Hippocampal formation (tissue), 2 donors: ENCODE measurements at regions not wholly inside any gene's neighbourhood (a gene's known extent, or its start where the extent isn't known, plus 50 kb on each side); places are given as distances from the start of the nearest gene placed in this dataset.
"Not testable (repeated sequence)": the region's sequence is repeated elsewhere in the genome, so short reads cannot be mapped to it uniquely, and the experiment has no call there.

ENCODE experiments used
- DNase-seq, 2 donors: peaks; one replicate each; lab custom pipeline; 2025; lab: John Stamatoyannopoulos, UW

DNA sequence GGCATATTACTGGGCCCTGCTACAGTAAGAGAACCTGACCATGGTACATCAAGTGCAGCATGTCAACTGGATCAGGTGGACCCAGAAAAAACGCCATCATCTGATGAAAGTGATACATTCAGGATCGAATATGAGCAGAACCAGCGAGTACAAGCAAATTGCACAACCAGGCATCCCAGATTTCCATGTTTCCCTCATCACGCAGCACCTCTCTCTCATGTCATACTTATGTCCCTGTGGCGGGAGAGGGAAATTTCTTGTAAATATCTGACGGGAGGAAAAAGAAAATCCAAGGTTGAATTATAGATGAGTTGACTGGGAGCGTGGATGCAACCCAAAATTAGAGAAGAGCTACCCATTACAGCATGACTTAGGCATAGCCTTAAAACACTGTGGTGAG lies 608.5 kb upstream of the FAT1 start:
- DNase-seq = no peak

DNA sequence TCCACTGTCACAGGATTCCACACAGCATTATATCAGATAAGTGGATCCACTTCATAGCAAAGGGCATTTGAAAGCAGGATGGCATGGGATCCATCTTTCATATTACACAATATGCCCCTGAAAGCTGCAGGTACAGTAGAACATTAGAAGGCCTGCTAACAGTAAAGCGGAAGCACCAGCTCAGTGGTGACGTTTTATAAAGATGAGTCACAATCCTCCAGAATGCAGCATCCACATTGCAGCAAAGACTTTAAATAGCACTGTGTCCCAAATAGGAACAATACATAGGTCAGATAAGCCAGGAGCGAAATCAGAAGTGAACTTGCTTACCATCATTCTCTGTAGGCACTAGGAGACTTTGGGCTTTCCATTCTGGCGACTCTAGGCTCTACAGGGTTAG lies 609.5 kb upstream of the FAT1 start:
- DNase-seq = no peak

DNA sequence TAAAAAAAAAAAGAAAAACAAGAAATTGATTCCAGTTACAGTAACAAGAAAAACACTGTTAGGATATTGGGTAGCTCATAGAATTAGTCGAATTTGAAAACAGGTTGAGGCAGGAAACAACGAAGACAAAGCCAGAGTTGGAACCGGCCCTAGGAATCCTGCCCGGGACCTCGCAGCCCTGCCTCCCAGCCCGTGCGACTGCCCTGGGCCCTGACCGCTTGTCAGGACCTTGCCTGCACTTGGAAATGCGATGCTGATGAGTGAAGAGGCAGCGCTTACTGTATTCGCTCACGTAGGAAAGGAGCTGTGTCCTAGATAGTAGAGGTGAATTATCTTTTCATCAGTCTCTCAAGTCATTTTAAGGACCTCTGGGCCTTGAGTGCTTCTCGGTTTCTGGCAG lies 611.7 kb upstream of the FAT1 start:
- DNase-seq = no peak

DNA sequence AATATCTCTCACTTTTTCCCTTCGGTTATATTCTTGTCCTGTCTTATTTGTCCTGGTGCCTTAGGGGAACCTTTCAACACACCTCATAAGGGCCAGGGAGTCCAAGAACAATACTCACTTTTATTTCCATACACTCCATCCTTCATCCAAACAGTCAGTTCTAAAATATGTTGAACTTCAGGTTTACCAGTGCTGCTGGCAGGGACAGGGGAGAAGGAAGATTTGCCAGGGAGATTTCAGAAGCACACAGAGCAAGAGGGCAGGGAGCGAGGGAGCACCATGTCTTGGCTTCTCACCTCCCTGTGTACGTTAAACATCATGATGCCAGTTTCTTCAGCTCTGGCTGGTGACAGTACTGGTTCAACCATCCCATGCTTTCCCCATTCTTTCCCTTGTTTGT lies 631.1 kb upstream of the FAT1 start:
- DNase-seq = no peak

DNA sequence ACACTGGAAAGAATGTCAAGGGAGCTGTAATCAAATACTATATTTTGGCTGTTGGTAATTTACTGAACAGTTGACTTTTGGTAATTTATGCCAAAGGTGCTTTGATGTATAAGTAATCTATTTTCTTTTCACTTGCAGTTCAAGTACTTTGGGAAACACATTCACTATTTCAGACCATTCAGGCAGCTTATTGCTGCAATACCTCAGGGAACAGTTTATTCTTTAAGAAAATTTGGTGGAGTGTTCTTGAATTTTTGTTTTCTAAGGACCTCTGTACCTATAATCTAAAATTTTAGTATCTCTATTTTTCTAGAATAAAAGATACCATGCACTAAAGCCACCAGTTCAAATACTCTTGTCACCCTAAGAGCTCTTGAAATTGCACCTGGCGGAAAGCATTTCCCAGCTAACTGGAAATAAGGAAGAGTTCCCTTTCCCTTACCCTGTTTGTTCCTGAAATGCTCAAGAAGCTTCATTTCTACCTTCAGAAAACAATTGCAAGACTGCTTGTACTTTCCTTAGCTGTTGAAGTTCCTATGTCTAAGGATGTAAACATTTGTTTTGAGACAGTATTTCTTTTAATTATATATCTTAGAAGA lies 633.5 kb upstream of the FAT1 start:
- DNase-seq = no peak

DNA sequence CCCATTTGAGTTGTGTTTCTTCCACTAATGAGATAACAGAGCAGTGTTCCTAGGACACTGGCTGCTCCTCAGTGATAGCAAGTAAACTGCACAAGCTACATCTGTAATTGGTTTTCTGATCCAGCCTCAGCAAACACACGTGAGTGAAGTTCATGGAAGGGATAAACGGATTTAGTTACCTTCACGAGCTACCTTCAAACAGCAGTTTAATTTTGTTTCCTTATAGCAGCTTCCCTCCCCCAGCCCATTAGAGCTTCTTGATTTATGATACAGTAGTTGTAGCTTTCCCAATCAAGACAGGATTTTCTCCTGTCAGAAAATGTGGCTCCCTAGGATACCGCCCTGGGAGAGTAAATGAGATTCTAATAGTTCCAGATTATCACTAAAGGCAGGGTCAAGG lies 634.2 kb upstream of the FAT1 start:
- DNase-seq = no peak

DNA sequence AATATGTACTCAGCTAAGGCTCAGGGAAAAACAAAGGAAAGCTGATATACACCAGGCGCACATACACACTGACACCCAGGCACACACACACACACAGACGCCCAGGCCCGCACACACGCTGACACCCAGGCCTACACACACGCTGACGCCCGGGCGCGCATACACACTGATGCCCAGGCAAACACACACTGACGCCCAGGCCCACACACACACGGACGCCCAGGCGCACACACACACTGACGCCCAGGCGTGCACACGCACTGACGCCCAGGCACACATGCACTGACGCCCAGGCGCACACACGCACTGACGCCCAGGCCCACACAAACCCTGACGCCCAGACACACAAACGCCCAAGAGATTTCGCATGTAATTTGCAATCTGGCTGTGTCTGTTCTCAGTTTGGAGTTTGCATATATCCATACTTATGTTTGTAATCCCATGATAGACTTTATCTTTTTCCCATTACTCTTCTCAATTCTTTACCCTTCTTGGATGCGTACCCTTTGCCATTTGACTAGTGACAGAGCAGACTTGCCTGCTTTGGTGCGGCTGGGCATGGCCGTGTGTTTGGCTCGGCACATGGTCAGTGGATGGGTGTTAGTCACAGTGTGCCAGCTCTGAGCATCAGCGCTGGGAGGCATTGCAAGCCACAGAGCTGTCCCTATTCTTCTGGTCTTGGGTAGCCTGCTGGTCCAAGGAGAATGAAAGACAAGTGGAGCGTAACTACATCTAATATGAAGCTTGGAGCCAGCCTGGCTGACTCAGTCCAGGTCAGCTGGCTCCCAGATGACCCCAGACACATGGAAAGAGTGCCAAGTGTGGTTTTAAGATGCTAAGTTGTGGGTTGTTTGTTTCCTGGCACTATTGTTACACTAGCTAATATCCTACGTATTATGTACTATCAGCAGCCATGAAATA lies 632.4 kb upstream of the ZFP42 start:
- no peak for DNase-seq

DNA sequence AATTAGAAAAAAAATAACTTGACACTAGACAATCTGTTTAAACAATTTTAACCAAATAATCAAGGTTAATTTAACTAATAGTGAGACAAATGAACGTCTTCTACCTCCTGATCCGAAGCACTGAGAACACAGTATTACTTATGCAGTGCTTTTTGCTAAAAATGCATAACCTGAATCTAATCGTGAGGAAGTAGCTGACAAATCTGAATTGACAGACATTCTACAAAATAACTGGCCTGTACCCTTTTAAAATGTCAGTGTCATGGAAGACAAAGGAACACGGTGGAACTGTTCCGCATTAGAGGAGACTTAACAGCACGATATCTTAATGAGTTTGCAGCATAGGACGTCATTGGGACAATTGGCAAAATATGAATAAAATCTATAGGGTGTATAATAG lies 631.2 kb upstream of the ZFP42 start:
- no peak for DNase-seq

DNA sequence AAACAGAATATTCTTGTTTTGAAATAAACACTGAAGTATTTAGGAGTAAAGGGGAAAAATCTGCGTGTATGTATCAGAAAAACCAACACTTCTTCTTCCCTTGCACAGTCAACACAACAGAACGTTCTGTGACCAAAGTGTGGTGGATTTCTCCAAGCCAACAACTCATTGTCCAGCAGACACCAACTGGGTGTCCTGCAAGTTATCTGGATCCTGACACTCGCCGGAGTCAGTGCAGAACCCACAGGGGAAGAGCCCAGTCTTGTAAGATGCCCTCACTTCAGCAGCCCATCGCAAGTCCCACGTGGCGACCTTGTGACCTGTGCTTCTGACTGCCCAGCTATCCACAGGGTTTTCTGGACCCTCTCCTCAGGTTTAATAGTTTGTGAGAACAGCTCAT lies 630.7 kb upstream of the ZFP42 start:
- no peak for DNase-seq

DNA sequence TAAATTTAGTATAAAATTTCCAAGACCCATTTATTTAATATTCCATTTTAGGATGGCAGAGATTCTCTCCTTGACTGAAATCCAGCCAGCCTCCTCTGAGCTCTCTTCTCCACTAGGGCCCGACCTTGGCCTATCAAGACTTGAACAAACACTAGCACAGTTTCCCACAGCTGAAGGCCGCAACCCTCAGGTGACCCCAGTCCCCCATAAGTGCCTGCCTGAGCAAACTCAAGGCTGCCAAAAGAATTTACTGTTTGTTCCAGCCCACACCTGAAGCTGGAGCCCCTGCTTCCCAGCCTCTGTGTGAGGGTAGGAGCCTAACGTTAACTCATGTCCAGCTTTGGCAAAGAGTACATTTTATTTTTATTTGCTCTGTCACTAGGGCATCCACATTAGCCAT lies 629.0 kb upstream of the ZFP42 start:
- no peak for DNase-seq

DNA sequence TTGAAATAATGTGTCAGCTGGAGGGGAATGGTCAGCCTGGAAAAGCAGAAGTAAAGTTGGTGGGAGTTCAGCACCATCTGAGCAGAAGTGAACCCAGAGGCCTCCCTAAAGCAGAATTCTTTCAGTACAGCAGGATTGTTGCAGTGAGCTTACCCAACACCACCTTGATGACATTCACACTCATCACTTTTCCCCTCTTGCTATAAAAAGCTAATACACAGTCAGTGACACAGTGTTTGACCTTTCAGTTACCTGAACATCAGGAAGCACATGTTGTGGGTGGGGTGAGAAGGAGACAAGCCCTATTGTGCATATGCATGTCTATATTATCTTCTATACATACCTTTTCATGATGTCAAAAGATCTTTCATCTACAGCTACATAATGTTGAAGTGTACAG lies 624.7 kb upstream of the ZFP42 start:
- DNase-seq = no peak

DNA sequence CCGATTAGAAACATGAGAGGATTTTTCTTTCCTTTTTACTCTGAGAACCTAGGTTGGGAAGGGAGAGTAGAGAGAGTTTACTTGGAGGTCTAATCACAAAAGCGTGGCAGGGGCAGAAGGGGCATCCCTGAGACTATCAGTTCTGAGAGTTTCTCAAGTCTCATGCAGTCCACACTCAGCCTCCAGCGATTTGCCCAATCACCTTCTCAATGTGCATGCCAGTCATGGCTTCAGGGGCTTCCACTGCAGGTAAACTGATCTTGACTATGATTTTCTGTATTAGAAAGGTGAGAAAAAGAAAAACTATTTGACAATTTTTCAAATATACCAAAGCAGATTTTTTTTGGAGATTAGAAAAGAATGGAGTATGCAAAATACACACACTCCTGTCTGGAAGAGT lies 617.1 kb upstream of the ZFP42 start:
- DNase-seq = no peak

DNA sequence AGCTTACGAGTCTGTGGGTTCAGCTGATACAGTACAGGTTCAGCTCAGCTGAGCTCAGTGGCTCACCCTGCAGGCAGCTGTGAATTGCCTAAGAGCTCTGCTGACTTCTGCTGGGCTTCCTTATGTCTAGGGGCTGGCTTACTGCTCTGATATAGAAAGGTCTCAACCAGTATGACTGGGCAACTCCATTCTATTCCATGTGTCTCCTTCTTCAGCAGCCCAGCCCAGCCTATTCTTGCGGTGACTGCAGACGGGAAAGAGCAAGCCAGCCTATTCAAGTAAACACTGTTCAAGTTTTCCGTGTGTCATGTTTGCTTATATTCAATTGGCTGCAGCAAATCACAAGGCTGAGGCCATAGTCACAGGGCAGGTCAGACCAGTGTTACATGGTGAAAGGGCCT lies 615.4 kb upstream of the ZFP42 start:
- DNase-seq = no peak

DNA sequence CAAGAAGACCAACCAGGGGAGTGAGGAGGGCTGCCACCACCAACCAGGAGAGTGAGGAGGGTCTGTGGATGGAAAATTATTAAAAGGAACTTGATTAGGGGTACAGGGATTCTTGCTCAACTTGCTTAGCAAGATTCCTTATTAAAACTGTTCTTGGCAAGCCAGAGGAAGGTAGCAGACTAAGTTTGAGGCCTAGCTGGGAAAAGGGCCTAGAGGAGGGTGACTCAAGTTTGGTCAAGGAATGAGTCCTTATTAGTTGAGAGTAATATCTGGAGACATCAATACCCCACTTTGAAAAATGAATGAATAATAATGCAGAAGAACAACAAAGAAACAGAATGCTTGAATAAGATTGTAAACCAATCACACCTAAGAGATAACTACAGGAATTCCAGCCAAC lies 612.4 kb upstream of the ZFP42 start:
- DNase-seq = no peak

DNA sequence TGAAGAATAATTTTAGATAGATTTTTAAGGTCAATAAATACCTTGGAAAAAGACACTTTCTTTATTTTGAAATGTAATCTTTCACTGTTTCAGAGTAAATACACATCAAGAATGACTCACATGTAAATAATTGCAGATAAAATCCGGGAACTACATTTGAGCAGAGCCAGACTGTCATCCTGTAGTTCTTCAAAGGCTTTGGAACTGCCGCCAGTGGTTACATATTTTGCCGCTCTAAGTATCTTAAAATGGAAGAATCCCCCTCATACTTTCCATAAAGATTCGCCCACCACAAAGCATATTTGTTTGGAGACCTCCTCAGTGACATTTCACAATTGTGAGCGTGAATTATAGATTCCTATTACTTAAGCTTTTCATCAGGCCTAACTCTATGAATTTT lies 607.8 kb upstream of the ZFP42 start:
- DNase-seq = no peak

DNA sequence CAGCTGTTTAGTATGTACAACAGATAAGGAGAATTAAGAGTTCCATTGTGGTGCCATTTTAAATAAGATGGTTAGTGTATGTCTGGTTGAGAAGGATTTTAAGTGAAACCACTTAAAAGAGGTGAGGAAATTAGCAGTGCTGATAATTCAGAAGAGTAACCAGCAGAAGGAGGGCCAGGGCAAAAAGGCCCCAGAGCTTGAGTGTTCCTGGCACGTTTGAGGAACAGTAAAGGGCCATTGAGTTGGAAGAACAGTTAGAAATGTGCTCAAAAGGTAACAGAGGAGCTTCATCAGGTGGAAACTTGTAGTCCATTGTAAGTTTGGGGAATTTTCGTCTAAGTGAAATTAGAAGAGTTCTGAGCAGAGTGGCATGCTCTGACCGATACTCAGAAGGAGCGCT lies 606.2 kb upstream of the ZFP42 start:
- no peak for DNase-seq

DNA sequence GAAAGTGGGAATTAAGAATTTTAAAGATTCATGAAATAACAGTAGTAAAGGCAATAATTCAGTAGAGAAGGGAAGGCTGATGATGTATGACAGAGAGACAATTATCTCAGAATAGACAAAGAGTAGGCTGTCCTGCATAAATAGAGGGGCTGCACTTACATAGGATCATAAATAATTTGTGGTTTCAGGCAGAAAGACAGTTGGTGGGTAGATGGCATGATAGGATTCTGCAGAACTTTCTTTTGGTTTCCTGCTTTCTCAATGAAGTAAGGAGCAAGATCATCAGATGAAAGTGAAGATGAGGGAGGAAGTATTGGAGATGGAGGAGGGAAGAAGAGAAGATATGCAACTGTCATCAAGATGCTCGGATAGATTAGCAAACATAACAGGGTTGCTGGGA lies 604.9 kb upstream of the ZFP42 start:
- DNase-seq = no peak

DNA sequence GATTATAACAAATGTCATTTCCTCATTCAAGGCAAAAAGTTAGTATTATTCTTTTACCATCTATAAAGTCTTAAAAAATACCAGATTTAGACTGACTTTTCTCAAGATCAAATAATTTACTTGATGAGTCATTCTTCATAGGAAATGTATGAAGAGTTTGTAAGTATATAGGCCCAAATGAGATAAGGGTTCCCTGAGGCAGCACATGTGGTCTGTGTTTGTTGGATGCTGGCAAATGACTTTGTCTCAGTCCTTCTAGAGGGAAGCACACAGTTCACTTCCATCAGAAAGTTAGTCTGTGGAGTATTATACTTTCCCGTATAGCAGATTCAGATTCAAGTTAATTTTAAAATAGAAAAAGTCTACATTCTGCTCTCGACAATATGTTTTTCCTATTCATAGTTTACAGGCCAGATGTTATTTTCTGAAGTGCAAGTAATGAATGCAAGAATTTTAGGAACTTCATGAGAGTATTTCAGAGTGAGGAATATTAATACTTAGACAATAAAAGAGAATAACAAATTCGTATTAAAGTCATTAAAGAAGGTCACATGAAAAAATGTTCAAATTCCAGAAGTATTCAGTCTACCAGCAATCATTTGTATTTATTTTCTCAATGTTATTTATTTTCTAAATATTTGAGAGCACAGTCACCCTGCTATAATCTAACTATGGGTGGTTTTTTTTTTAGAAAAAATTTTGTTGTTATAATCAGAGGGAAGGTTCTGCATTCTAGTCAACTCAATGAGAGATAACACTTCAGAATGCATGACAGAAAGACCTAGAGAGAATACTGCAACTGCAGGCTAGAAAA lies 601.8 kb upstream of the ZFP42 start:
- no peak for DNase-seq

DNA sequence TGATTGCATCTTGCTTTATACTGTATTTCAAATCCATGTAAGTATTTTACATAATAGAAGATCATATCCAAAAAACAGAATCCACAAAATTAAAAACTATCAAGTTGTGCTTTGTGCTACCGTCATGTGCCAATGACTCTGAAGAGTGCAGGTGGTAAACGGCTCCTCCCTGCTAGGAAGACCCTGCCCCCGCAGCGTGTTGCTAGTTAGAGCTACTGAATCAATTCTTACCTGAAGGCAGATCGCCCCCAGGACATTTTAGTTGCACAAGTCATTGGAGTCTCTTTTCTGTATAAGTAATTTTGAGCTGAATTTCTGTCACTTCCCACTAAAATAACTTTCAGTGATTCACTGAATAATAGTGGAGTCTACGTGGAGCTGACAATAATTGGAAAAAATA lies 599.5 kb upstream of the ZFP42 start:
- DNase-seq = no peak

DNA sequence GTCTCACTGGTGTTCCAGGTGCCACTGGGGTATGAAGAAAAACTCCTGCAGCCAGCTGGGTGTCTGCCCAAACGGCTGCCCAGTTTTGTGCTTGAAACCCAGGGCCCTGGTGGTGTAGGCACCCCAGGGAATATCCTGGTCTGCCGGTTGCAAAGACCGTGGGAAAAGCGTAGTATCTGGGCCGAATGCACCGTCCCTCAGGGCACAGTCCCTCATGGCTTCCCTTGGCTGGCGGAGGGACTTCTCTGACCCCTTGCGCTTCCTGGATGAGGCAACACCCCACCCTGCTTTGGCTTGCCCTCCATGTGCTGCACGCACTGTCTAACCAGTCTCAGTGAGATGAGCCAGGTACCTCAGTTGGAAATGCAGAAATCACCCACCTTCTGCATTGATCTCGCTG lies 587.1 kb upstream of the ZFP42 start:
- DNase-seq = not testable (repeated sequence)

DNA sequence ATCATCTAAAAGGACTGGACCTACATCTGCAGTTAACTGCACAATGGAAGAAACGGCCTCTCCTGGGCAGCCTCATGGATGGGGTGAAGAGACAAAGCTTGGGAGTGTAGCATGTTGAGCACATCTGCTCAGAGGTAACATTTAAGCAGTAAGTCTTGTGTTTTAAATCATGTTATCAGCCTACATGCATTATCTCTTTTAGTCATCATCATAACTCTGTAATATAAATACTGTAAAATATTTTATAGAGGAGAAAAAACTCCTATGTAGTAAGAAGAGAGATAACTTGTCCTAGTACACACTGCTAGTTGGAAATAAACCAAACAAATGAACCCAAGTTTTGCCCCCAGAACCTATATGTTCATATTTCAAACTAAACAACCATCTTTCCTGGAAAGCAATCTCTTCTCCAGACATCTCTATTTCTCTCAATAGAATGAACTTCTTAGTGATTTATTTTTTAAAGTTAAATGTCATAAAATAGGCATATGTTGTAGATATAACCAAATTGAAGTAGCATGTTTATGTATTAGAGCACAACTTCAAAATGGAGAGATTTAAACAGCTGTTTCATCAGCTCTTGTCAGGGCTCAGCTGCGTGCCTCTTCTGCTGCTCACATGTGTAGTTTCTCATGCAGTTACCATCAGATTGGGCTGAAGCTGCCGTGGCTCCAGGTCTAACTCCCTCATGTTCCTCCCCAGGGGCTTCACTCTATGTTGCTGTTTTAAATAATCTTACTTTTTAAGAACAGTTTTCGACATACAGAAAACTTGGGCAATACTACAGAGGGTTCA lies 581.8 kb upstream of the ZFP42 start:
- DNase-seq = no peak

DNA sequence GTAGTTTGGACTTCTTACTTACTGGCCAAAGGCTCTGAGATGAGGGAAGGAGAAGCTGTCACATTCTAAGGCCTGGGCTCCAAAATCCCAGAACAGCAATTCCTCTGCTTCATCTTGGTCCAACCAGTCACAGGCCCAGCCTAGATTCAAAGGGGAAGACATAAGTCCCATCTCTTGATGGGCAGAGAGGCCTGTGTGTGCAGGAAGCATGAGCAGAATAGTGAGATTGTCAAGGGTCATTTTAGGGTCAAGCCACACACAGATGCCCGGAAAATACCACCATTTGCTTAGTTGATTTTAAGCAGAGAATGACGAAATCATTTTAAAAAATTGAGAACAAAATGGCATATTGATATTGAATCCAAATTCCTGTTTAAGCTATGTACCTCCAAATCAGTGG lies 580.9 kb upstream of the ZFP42 start:
- no peak for DNase-seq
